ENCODE measurements at regions not wholly inside any gene's neighbourhood (a gene's known extent, or its start where the extent isn't known, plus 50 kb on each side); places are given as distances from the start of the nearest gene placed in this dataset.

DNA sequence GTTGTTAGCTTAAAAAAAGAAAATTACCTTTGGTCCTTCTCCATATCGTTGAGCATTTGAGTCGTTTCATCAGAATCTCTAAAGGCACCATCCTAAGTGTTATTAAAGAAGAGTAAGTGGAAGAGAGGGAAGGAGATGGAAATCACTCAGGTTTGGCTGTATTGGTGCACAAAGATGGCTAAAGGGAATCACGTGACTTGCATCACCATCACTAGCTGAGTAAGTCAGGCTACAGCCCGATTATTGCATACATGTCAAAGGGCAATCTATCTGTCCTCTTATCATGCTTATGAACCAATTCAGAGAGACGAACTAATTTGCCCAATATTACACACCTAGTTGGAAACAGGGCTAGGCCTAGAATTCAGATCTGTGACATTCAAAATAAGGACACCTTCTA, 137.6 kb downstream of the CMPK2 start:
- TF ChIP-seq, protein P1, sequence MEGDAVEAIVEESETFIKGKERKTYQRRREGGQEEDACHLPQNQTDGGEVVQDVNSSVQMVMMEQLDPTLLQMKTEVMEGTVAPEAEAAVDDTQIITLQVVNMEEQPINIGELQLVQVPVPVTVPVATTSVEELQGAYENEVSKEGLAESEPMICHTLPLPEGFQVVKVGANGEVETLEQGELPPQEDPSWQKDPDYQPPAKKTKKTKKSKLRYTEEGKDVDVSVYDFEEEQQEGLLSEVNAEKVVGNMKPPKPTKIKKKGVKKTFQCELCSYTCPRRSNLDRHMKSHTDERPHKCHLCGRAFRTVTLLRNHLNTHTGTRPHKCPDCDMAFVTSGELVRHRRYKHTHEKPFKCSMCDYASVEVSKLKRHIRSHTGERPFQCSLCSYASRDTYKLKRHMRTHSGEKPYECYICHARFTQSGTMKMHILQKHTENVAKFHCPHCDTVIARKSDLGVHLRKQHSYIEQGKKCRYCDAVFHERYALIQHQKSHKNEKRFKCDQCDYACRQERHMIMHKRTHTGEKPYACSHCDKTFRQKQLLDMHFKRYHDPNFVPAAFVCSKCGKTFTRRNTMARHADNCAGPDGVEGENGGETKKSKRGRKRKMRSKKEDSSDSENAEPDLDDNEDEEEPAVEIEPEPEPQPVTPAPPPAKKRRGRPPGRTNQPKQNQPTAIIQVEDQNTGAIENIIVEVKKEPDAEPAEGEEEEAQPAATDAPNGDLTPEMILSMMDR (conservative IDR thresholded peaks at IDR 0.05; ENCODE audit: low read depth, low read length): no peak
- no peak for TF ChIP-seq EZH2 (IDR thresholded peaks at IDR 0.05; ENCODE audit: low read length, unreplicated experiment)
- TF ChIP-seq EZH2phosphoT487 (IDR thresholded peaks at IDR 0.05; ENCODE audit: borderline replicate concordance, low read length): no peak
